ENCODE measurements at regions not wholly inside any gene's neighbourhood (a gene's known extent, or its start where the extent isn't known, plus 50 kb on each side); places are given as distances from the start of the nearest gene placed in this dataset.

- DNase-seq: no peak
Observed at GRCh38 chr17:65403626-65404025, 157.8 kb downstream of the AXIN2 start.

- no peak for DNase-seq
Observed at GRCh38 chr17:65402513-65403496, 158.6 kb downstream of the AXIN2 start.

GRCh38 chr17:65401561-65401960, 159.9 kb downstream of the AXIN2 start:
- no peak for DNase-seq

GRCh38 chr17:65400701-65401100, 160.7 kb downstream of the AXIN2 start:
- no peak for DNase-seq

- no peak for DNase-seq
Observed at GRCh38 chr17:65398040-65398787, 163.2 kb downstream of the AXIN2 start.

GRCh38 chr17:65395924-65396323, 165.5 kb downstream of the AXIN2 start:
- no peak for DNase-seq

- no peak for DNase-seq
Observed at GRCh38 chr17:65394811-65395472, 166.5 kb downstream of the AXIN2 start.

- DNase-seq: no peak
Observed at GRCh38 chr17:65393514-65393913, 167.9 kb downstream of the AXIN2 start.

- DNase-seq: no peak
Observed at GRCh38 chr17:65389949-65390348, 171.5 kb downstream of the AXIN2 start.

GRCh38 chr17:65389426-65389825, 172.0 kb downstream of the AXIN2 start:
- no peak for DNase-seq

GRCh38 chr17:65388911-65389310, 172.5 kb downstream of the AXIN2 start:
- DNase-seq: no peak

GRCh38 chr17:65387322-65387721, 174.1 kb downstream of the AXIN2 start:
- no peak for DNase-seq

- DNase-seq: no peak
Observed at GRCh38 chr17:65385726-65386125, 175.7 kb downstream of the AXIN2 start.

GRCh38 chr17:65385071-65385470, 176.4 kb downstream of the AXIN2 start:
- DNase-seq: no peak

GRCh38 chr17:65381152-65381551, 180.3 kb downstream of the AXIN2 start:
- no peak for DNase-seq

GRCh38 chr17:65374966-65375365, 186.5 kb downstream of the AXIN2 start:
- DNase-seq: no peak

GRCh38 chr17:65371702-65372101, 189.7 kb downstream of the AXIN2 start:
- DNase-seq: no peak

- no peak for DNase-seq
Observed at GRCh38 chr17:65370669-65371131, 190.7 kb downstream of the AXIN2 start.

- no peak for DNase-seq
Observed at GRCh38 chr17:65368341-65368740, 193.1 kb downstream of the AXIN2 start.

GRCh38 chr17:65366102-65366844, 195.2 kb downstream of the AXIN2 start:
- DNase-seq: no peak

GRCh38 chr17:65365169-65365568, 196.3 kb downstream of the AXIN2 start:
- DNase-seq: no peak

GRCh38 chr17:65364438-65364837, 197.0 kb downstream of the AXIN2 start:
- DNase-seq: no peak

- DNase-seq: no peak
Observed at GRCh38 chr17:65362826-65363225, 198.6 kb downstream of the AXIN2 start.
